ENCODE measurements at regions not wholly inside any gene's neighbourhood (a gene's known extent, or its start where the extent isn't known, plus 50 kb on each side); places are given as distances from the start of the nearest gene placed in this dataset.

DNA sequence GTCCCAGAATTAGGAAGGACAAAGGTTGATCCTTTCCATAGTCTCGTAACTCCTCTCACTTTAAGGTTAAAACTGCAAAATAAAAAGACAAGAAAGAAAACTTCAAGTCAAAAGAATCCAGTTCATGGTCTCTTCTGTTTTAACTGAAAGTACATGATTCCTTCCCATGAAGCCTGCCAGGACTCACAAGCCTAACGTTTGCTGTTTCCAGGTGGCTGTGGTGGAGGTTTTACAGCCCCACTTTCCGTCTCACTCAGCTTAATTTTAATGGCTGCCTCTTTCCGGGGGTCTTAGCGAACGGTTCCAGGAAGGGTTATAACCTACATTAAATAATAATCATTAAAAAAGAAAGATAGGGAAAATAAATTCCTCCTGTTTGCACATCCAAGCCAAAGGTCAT lies 136.8 kb upstream of the SPAG17 start:
- TF ChIP-seq EZH2 (IDR thresholded peaks at IDR 0.05; ENCODE audit: borderline replicate concordance, low read length), result no peak
- TF ChIP-seq, protein P1, sequence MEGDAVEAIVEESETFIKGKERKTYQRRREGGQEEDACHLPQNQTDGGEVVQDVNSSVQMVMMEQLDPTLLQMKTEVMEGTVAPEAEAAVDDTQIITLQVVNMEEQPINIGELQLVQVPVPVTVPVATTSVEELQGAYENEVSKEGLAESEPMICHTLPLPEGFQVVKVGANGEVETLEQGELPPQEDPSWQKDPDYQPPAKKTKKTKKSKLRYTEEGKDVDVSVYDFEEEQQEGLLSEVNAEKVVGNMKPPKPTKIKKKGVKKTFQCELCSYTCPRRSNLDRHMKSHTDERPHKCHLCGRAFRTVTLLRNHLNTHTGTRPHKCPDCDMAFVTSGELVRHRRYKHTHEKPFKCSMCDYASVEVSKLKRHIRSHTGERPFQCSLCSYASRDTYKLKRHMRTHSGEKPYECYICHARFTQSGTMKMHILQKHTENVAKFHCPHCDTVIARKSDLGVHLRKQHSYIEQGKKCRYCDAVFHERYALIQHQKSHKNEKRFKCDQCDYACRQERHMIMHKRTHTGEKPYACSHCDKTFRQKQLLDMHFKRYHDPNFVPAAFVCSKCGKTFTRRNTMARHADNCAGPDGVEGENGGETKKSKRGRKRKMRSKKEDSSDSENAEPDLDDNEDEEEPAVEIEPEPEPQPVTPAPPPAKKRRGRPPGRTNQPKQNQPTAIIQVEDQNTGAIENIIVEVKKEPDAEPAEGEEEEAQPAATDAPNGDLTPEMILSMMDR (conservative IDR thresholded peaks at IDR 0.05 in 1 of 2, IDR thresholded peaks at IDR 0.05 in 1 of 2; ENCODE audit: extremely low read depth in 1 of 2, insufficient read depth in 1 of 2, low read depth in 1 of 2, low read length in 2 of 2), result no peak

Measured in mammary epithelial cell (primary cell).